BJ (cell line): ENCODE measurements at regions not wholly inside any gene's neighbourhood (a gene's known extent, or its start where the extent isn't known, plus 50 kb on each side); places are given as distances from the start of the nearest gene placed in this dataset.

Experiments
- CTCF ChIA-PET: fragments of 350-600 bp; formaldehyde crosslinking; extraction: SDS; loops from one replicate; lab custom pipeline; 2021; ENCODE audit warnings: antibody characterized with exemption, inconsistent platforms; lab: Yijun Ruan, JAX
- POLR2A ChIA-PET: fragments of 300-600 bp; sonication (Branson Sonifier 250); formaldehyde crosslinking; extraction: SDS; loops from one replicate; lab custom pipeline; 2021; ENCODE audit warnings: antibody characterized with exemption; lab: Charles Lee
- DNase-seq: peaks from one replicate; pipeline ENCODE4 v3.0.0-alpha.2; 2011; ENCODE audit warnings: low read depth
- H3K27me3 ChIP-seq: 2 replicates; pipeline ENCODE4 v1.6.0; 2011; ENCODE audit warnings: low read length; ENCODE audit not compliant: control insufficient read depth, insufficient read depth
- H3K36me3 ChIP-seq: 2 replicates; pipeline ENCODE4 v1.5.1; 2011; ENCODE audit warnings: low read length; ENCODE audit not compliant: control insufficient read depth, insufficient read depth
- H3K4me3 ChIP-seq: 2 replicates; pipeline ENCODE4 v1.5.1; 2011; ENCODE audit warnings: low read depth, mild to moderate bottlenecking, control low read depth, low read length
- CTCF ChIP-seq: IDR thresholded peaks from 2 replicates; pipeline ENCODE4 v1.5.1; 2011; ENCODE audit warnings: low read depth, mild to moderate bottlenecking, control low read depth, inconsistent platforms, low read length, moderate library complexity; ENCODE audit not compliant: insufficient read depth

GRCh38 chr3:182244222-182244971 is 532.7 kb downstream of the SOX2 start:
- CTCF ChIA-PET: no interaction called here

GRCh38 chr3:182245059-182245458 is 533.3 kb downstream of the SOX2 start:
- H3K36me3 ChIP-seq: no peaks in the 10 kb centered on the region
- H3K27me3 ChIP-seq: no peaks in the 10 kb centered on the region
- no peak for DNase-seq
- ChIA-PET CTCF (no interaction called here), POLR2A (no interaction called here)
- no peak for TF ChIP-seq CTCF
- H3K4me3 ChIP-seq: no peak overlapping the region

More at GRCh38 chr3:182244222-182244971, 532.7 kb downstream of the SOX2 start:
- TF ChIP-seq CTCF: no peak
- Histone ChIP-seq H3K36me3 (no peaks in the 10 kb centered on the region), H3K4me3 (no peak overlapping the region), H3K27me3 (no peaks in the 10 kb centered on the region)
- no peak for DNase-seq
- POLR2A ChIA-PET: no interaction called here

- Histone ChIP-seq H3K27me3 (no peaks in the 10 kb centered on the region), H3K4me3 (no peak overlapping the region), H3K36me3 (no peaks in the 10 kb centered on the region)
- TF ChIP-seq CTCF: no peak
- ChIA-PET CTCF (no interaction called here), POLR2A (no interaction called here)
- DNase-seq: no peak
Measured at GRCh38 chr3:182246870-182247269, 535.1 kb downstream of the SOX2 start.

- DNase-seq: no peak
- H3K36me3 ChIP-seq: no peaks in the 10 kb centered on the region
- H3K27me3 ChIP-seq: no peaks in the 10 kb centered on the region
- no peak overlapping the region for H3K4me3 ChIP-seq
- no peak for TF ChIP-seq CTCF
- ChIA-PET CTCF (interaction anchor here (0.7 kb wide), 1 partner anchor 724 kb away, joined by 3 read pairs; no protein-coding TSS in a partner anchor), POLR2A (no interaction called here)
Measured at GRCh38 chr3:182248349-182248880, 536.7 kb downstream of the SOX2 start.

- Histone ChIP-seq H3K27me3 (no peaks in the 10 kb centered on the region), H3K36me3 (no peaks in the 10 kb centered on the region), H3K4me3 (no peak overlapping the region)
- DNase-seq: no peak
- POLR2A ChIA-PET: no interaction called here
- TF ChIP-seq CTCF: no peak
- CTCF ChIA-PET: interaction anchor here (0.6 to 0.7 kb wide), 2 partner anchors 15 to 19 kb away, joined by 3 read pairs; no protein-coding TSS in a partner anchor
Measured at GRCh38 chr3:182252802-182253201, 540.5 kb upstream of the ATP11B start.
